SK-N-SH treated with all-trans-retinoic acid at 6 μM for 48 hours (cell line): ENCODE measurements at regions not wholly inside any gene's neighbourhood (a gene's known extent, or its start where the extent isn't known, plus 50 kb on each side); places are given as distances from the start of the nearest gene placed in this dataset.

Experiments
- CSDC2 ChIP-seq: fragments of 250-450 bp; sonication (Bioruptor Pico); IDR thresholded peaks from 2 replicates; pipeline ENCODE4 v1.5.0; 2020; ENCODE audit warnings: mild to moderate bottlenecking, moderate library complexity
- ESRRG ChIP-seq: fragments of 250-450 bp; sonication (Bioruptor Pico); IDR thresholded peaks from 2 replicates; pipeline ENCODE4 v1.6.1; 2021; ENCODE audit warnings: mild to moderate bottlenecking
- GLIS3 ChIP-seq: fragments of 250-450 bp; sonication (Bioruptor Pico); IDR thresholded peaks from 2 replicates; pipeline ENCODE4 v1.5.0; 2020; ENCODE audit warnings: mild to moderate bottlenecking, moderate library complexity
- ISL1 ChIP-seq: fragments of 250-450 bp; sonication (Bioruptor Pico); IDR thresholded peaks from 2 replicates; pipeline ENCODE4 v2.1.2; 2022; ENCODE audit warnings: mild to moderate bottlenecking, moderate library complexity
- OSR1 ChIP-seq: fragments of 250-450 bp; sonication (Bioruptor Pico); IDR thresholded peaks from 2 replicates; pipeline ENCODE4 v1.8.0; 2022; ENCODE audit warnings: moderate library complexity, mild to moderate bottlenecking, inconsistent platforms
- POU6F1 ChIP-seq: fragments of 250-450 bp; sonication (Bioruptor Pico); IDR thresholded peaks from 2 replicates; pipeline ENCODE4 v1.8.0; 2021; ENCODE audit warnings: low read depth, mild to moderate bottlenecking, moderate library complexity, borderline replicate concordance
- RARB ChIP-seq: fragments of 250-450 bp; sonication (Bioruptor Pico); IDR thresholded peaks from 2 replicates; pipeline ENCODE4 v1.8.0; 2021; ENCODE audit warnings: mild to moderate bottlenecking, moderate library complexity
- SNAI2 ChIP-seq: fragments of 250-450 bp; sonication (Bioruptor Pico); IDR thresholded peaks from 2 replicates; pipeline ENCODE4 v1.5.0; 2020; ENCODE audit warnings: mild to moderate bottlenecking, moderate library complexity
- ZC3H10 ChIP-seq: fragments of 250-450 bp; sonication (Bioruptor Pico); IDR thresholded peaks from 2 replicates; pipeline ENCODE4 v1.5.1; 2021; ENCODE audit warnings: mild to moderate bottlenecking, moderate library complexity
- ZFP3 ChIP-seq: fragments of 250-450 bp; sonication (Bioruptor Pico); IDR thresholded peaks from 2 replicates; pipeline ENCODE4 v1.5.0; 2020; ENCODE audit warnings: mild to moderate bottlenecking, moderate library complexity
- ZNF70 ChIP-seq: fragments of 450-650 bp; formaldehyde crosslinking; IDR thresholded peaks from 2 replicates; pipeline ENCODE4 v1.5.0; 2020; ENCODE audit warnings: mild to moderate bottlenecking, moderate library complexity

- TF ChIP-seq ISL1 (CRISPR knock-in tag), result no peak
- TF ChIP-seq GLIS3 (CRISPR knock-in tag), result no peak
- TF ChIP-seq ZFP3, result no peak
- no peak for TF ChIP-seq OSR1 (CRISPR knock-in tag)
- TF ChIP-seq ZC3H10 (CRISPR knock-in tag), result no peak
- no peak for TF ChIP-seq RARB
- TF ChIP-seq ZNF70, result no peak
- TF ChIP-seq CSDC2, result no peak
- no peak for TF ChIP-seq ESRRG (CRISPR knock-in tag)
- TF ChIP-seq SNAI2, result no peak
- no peak for TF ChIP-seq POU6F1 (CRISPR knock-in tag)
Observed at GRCh38 chr15:25572191-25572590, 133.4 kb upstream of the UBE3A start.
